Stimulated activated effector memory CD8-positive, alpha-beta T cell treated with anti-CD3 and anti-CD28 coated beads, Interleukin-12 subunit alpha, Interleukin-12 subunit beta, amount 100 ng/mL, for 72 hours (primary cell): ENCODE measurements at regions not wholly inside any gene's neighbourhood (a gene's known extent, or its start where the extent isn't known, plus 50 kb on each side); places are given as distances from the start of the nearest gene placed in this dataset.
A peak's percentile ranks its signal among the peaks of the same experiment; 100 is the strongest.
"Not testable (repeated sequence)": the region's sequence is repeated elsewhere in the genome, so short reads cannot be mapped to it uniquely, and the experiment has no call there.

Source experiments
- ATAC-seq: fragments of 150-1000 bp; cut with Tn5 transposase; 2 replicates; pipeline ENCODE4 v1.10.0; 2021
- DNase-seq, 2 donors: peaks; one replicate each; pipeline ENCODE4 v3.0.0; 2021 to 2022; ENCODE audit warnings: low spot score in 2 of 2
- H3K27ac Mint-ChIP-seq: one replicate; pipeline ENCODE4 v1.8.0; 2022; ENCODE audit warnings: mild to moderate bottlenecking, mixed read lengths
- H3K36me3 Mint-ChIP-seq: one replicate; pipeline ENCODE4 v1.8.0; 2022; ENCODE audit warnings: mild to moderate bottlenecking, mixed read lengths
- H3K4me1 Mint-ChIP-seq: one replicate; pipeline ENCODE4 v1.8.0; 2022; ENCODE audit warnings: mixed read lengths
- H3K4me3 Mint-ChIP-seq: one replicate; pipeline ENCODE4 v1.8.0; 2022; ENCODE audit warnings: mild to moderate bottlenecking, mixed read lengths
- H3K9me3 Mint-ChIP-seq: one replicate; pipeline ENCODE4 v1.8.0; 2022; ENCODE audit warnings: mixed read lengths

GRCh38 chr3:8283193-8283592 lies 218.4 kb upstream of the LMCD1 start:
- DNase-seq (no peak), ATAC-seq (no peak)
- Mint-ChIP-seq H3K27ac (no peak overlapping the region), H3K4me3 (no peak overlapping the region), H3K36me3 (no peaks in the 10 kb centered on the region), H3K9me3 (no peaks in the 10 kb centered on the region), H3K4me1 (no peaks in the 10 kb centered on the region)

DNA sequence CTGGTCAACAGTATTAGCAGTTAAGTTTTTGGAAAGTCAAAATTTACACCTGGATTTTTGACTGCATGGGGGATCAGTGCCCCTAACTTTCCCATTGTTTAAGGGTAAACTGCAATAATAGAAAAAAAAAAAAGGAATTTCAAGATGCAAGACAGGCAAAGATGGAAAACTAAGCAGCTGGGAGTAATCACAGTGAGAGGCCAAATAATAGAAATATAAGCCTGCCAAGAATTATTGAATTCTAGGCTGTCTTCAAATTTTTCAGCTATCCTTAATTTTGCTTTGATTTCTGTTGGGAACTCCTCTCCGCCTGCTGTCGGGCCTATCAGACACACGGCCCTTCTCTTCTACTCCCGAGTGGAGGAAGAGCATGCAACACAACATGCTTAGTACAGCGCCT lies 215.5 kb upstream of the LMCD1 start:
- Mint-ChIP-seq H3K27ac (no peak overlapping the region), H3K36me3 (no peaks in the 10 kb centered on the region), H3K4me3 (no peak overlapping the region), H3K9me3 (no peaks in the 10 kb centered on the region), H3K4me1 (no peaks in the 10 kb centered on the region)
- ATAC-seq: no peak
- no peak for DNase-seq

GRCh38 chr3:8286749-8287148 lies 214.9 kb upstream of the LMCD1 start:
- H3K4me1 Mint-ChIP-seq: no peaks in the 10 kb centered on the region
- no peak overlapping the region for H3K27ac Mint-ChIP-seq
- no peaks in the 10 kb centered on the region for H3K9me3 Mint-ChIP-seq
- ATAC-seq: no peak
- H3K36me3 Mint-ChIP-seq: no peaks in the 10 kb centered on the region
- DNase-seq: no peak
- H3K4me3 Mint-ChIP-seq: no peak overlapping the region

GRCh38 chr3:8290611-8291010 lies 211.0 kb upstream of the LMCD1 start:
- DNase-seq (no peak), ATAC-seq (no peak)
- no peak overlapping the region for H3K4me3 Mint-ChIP-seq
- no peaks in the 10 kb centered on the region for H3K36me3 Mint-ChIP-seq
- no peaks in the 10 kb centered on the region for H3K9me3 Mint-ChIP-seq
- H3K4me1 Mint-ChIP-seq: no peaks in the 10 kb centered on the region
- no peak overlapping the region for H3K27ac Mint-ChIP-seq

- H3K4me1 Mint-ChIP-seq: peaks cover 2% of the 10 kb centered on the region
- H3K36me3 Mint-ChIP-seq: no peaks in the 10 kb centered on the region
- no peak overlapping the region for H3K27ac Mint-ChIP-seq
Observed at GRCh38 chr3:8296461-8296860, 205.2 kb upstream of the LMCD1 start.

GRCh38 chr3:8298021-8298954 lies 203.3 kb upstream of the LMCD1 start:
- no peak for ATAC-seq
- Mint-ChIP-seq H3K4me1 (peaks cover 12% of the 10 kb centered on the region), H3K27ac (no peak overlapping the region), H3K4me3 (no peak overlapping the region), H3K36me3 (no peaks in the 10 kb centered on the region), H3K9me3 (no peaks in the 10 kb centered on the region)
- DNase-seq: no peak

More at GRCh38 chr3:8296461-8296860, 205.2 kb upstream of the LMCD1 start:
- no peaks in the 10 kb centered on the region for H3K9me3 Mint-ChIP-seq
- ATAC-seq: no peak
- DNase-seq: no peak
- H3K4me3 Mint-ChIP-seq: no peak overlapping the region

GRCh38 chr3:8301977-8302735 lies 199.5 kb upstream of the LMCD1 start:
- Mint-ChIP-seq H3K36me3 (no peaks in the 10 kb centered on the region), H3K9me3 (no peaks in the 10 kb centered on the region), H3K27ac (no peak overlapping the region), H3K4me3 (no peak overlapping the region), H3K4me1 (peaks cover 12% of the 10 kb centered on the region)
- DNase-seq (no peak), ATAC-seq (peak; percentile 39)

DNA sequence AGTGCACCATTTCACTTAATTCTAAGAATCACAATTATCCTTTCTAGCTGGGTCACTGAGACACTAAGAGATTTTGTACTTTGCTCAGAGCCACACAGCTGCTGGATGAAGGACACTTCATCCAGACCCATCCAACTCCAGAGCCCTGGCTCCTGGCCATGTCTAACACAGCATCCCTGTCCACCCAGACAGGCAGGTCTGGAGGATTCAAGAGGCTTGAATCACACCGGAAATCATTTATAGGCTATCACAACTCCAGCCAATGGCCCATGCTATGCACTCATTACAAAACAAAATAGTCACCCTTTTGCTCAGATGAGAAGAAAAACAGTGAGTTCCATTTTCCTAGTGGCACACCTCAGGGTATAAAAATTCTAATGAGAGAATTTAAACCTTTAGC lies 198.2 kb upstream of the LMCD1 start:
- H3K9me3 Mint-ChIP-seq: no peaks in the 10 kb centered on the region
- no peak for DNase-seq
- peaks cover 12% of the 10 kb centered on the region for H3K4me1 Mint-ChIP-seq
- no peak for ATAC-seq
- H3K27ac Mint-ChIP-seq: no peak overlapping the region
- H3K4me3 Mint-ChIP-seq: no peak overlapping the region
- H3K36me3 Mint-ChIP-seq: no peaks in the 10 kb centered on the region

- no peak overlapping the region for H3K4me3 Mint-ChIP-seq
- ATAC-seq: no peak
- peaks cover 12% of the 10 kb centered on the region for H3K4me1 Mint-ChIP-seq
- H3K36me3 Mint-ChIP-seq: no peaks in the 10 kb centered on the region
- H3K9me3 Mint-ChIP-seq: no peaks in the 10 kb centered on the region
- no peak overlapping the region for H3K27ac Mint-ChIP-seq
- DNase-seq: no peak
Observed at GRCh38 chr3:8305371-8305770, 196.3 kb upstream of the LMCD1 start.

- Mint-ChIP-seq H3K36me3 (no peaks in the 10 kb centered on the region), H3K4me1 (no peaks in the 10 kb centered on the region), H3K9me3 (no peaks in the 10 kb centered on the region), H3K27ac (no peak overlapping the region), H3K4me3 (no peak overlapping the region)
- no peak for ATAC-seq
- no peak for DNase-seq
Observed at GRCh38 chr3:8307545-8308110, 194.0 kb upstream of the LMCD1 start.

DNA sequence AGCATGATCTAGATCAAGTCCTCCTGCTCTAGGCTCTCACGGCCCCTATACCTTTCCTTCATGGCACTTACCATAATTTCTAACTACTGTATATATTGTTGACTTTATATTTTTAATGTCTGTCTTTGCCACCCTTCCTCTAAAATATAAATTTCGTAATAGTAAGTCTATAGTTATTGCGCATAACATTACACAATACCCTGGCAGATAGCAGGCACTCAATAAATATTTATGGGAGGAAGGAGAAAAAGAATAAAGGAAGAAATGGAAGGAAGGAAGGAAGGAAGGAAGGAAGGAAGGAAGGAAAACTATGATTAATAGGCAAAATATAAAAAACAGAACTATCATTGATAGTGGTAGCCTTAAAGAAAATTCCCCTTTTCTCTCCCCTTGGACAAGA lies 190.3 kb upstream of the LMCD1 start:
- DNase-seq: no peak
- H3K36me3 Mint-ChIP-seq: no peaks in the 10 kb centered on the region
- ATAC-seq: no peak
- H3K27ac Mint-ChIP-seq: no peak overlapping the region
- H3K9me3 Mint-ChIP-seq: no peaks in the 10 kb centered on the region
- H3K4me1 Mint-ChIP-seq: no peaks in the 10 kb centered on the region
- no peak overlapping the region for H3K4me3 Mint-ChIP-seq

DNA sequence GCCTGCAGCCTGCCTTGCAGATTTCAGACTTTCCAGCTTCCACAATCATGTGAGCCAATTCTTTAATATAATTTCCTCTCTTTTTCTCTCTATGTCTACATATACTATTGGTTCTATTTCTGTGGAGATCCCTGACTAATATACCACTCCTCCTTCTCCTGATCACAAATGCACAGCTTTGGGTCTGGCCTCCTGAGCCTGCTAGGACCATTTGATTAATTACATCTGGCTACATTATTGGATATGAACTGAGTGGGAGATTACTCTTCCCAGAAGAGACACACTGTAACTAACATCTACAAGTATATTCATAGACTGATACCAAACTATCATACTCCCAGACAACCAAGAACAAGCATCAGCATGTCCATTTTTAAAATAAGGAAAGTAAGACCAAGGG lies 188.9 kb upstream of the LMCD1 start:
- H3K27ac Mint-ChIP-seq: no peak overlapping the region
- no peaks in the 10 kb centered on the region for H3K9me3 Mint-ChIP-seq
- H3K4me1 Mint-ChIP-seq: no peaks in the 10 kb centered on the region
- H3K4me3 Mint-ChIP-seq: no peak overlapping the region
- no peaks in the 10 kb centered on the region for H3K36me3 Mint-ChIP-seq
- DNase-seq (no peak), ATAC-seq (no peak)

DNA sequence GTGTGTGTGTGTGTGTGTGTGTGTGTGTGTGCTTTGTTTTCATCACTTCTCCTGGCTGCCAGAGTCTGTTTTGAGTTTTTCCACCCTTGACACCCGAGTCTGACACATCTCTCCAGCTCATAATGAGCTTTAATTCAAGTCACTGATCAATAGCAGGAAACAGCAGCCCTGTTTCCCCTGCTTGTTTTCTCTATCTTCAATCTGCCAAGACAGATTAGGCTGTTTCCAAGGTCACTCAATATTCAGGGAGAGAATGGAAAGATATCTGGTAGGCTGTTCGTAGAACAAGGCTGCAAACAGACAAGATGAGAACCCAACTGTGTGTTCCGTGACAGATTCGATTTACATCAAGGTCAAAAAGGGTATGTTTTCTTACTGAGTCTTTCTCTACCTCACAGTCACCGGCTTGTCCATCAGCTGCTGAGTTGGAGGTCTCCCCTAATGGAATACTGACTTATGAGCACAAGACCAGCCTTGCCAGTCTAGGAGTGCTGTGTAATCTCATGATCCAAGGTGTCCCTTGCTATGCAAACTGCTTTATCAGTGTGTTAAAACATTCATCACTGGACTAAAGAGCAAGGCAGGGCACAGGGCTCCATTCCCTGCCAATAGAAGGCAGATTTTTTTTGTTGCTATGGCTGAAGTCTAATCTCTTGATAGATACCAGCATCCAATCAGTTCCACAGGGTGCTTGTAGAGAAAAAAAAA lies 187.9 kb upstream of the LMCD1 start:
- no peaks in the 10 kb centered on the region for H3K36me3 Mint-ChIP-seq
- DNase-seq: no peak
- no peak overlapping the region for H3K4me3 Mint-ChIP-seq
- no peaks in the 10 kb centered on the region for H3K4me1 Mint-ChIP-seq
- no peak for ATAC-seq
- H3K27ac Mint-ChIP-seq: no peak overlapping the region
- no peaks in the 10 kb centered on the region for H3K9me3 Mint-ChIP-seq

DNA sequence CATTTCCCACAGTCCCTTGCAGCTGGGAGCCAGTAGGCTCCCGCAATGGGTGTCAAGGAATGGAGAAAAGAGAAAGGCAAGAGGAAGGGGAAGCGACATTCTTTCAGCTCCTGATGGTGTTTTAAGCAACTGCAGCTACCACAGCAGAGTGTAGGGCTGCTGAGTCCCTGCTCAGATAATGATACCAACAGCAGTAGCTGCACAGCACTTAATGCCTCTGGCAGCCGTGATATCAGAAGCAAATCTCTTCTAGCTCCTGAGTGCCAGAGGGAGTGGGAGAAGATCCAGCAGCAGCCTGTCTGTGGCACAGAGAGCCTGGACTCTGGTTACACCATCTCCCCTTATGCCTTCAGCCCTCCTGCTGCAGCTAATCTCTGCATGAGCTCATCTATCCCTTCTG lies 186.1 kb upstream of the LMCD1 start:
- not testable (repeated sequence) for H3K4me1 Mint-ChIP-seq, ATAC-seq, H3K27ac Mint-ChIP-seq, H3K9me3 Mint-ChIP-seq, H3K36me3 Mint-ChIP-seq, DNase-seq, H3K4me3 Mint-ChIP-seq
